SK-N-MC (cell line): ENCODE measurements at regions not wholly inside any gene's neighbourhood (a gene's known extent, or its start where the extent isn't known, plus 50 kb on each side); places are given as distances from the start of the nearest gene placed in this dataset.

Source experiments
- EZH2 ChIP-seq: fragments of 200-600 bp; sonication (generic); IDR thresholded peaks from one replicate; pipeline ENCODE4 v1.6.1; 2017; ENCODE audit warnings: antibody characterized with exemption
- POLR2AphosphoS5 ChIP-seq: IDR thresholded peaks from 2 replicates; pipeline ENCODE4 v1.6.1; 2012; ENCODE audit warnings: mild to moderate bottlenecking, low read depth, low read length, borderline replicate concordance

DNA sequence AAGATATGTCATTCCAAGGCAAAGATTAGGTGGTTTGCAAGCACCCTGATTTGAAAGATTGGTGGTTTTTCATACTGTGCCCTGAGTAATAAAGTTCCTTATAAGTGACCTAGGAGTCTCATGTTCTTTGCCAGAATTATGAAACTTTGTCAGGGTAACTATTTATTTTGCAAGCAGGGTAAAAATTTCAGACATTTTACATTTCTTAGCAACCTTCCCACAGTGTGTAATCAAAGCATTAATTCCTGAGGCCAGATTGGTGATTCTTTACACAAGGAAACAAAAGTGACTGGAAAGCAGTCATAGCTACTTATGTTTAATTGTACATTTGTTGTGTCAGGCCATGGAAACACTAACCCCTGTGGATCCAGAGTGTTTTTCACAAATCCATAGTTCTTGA lies 998.0 kb upstream of the B3GALT2 start:
- TF ChIP-seq POLR2AphosphoS5, result no peak
- no peak for TF ChIP-seq EZH2
